H1 (cell line): ENCODE measurements at regions not wholly inside any gene's neighbourhood (a gene's known extent, or its start where the extent isn't known, plus 50 kb on each side); places are given as distances from the start of the nearest gene placed in this dataset.

ENCODE experiments used
- CTCF ChIA-PET: fragments of 300-600 bp; sonication (Branson Sonifier 250); formaldehyde crosslinking; loops from one replicate; lab custom pipeline; 2021; ENCODE audit not compliant: partially characterized antibody; lab: Charles Lee
- POLR2A ChIA-PET: fragments of 300-600 bp; sonication (Branson Sonifier 250); formaldehyde crosslinking; loops from one replicate; lab custom pipeline; 2021; ENCODE audit warnings: inconsistent platforms; ENCODE audit not compliant: partially characterized antibody; lab: Charles Lee
- DNase-seq, 2 experiments: peaks; one replicate each; pipeline versions ENCODE4 v3.0.0 to v3.0.0-alpha.2; 2010 to 2022; ENCODE audit warnings: low spot score in 2 of 2, low read depth in 1 of 2, mixed read lengths in 1 of 2
- FAIRE-seq: peaks from 2 replicates; lab custom pipeline; 2011; peaks lifted over from hg19 to GRCh38; lab: Jason Lieb, UNC
- H2AFZ ChIP-seq: 2 replicates; pipeline ENCODE4 v1.8.1; 2012; ENCODE audit warnings: low read length, inconsistent platforms
- H2AK5ac ChIP-seq: 2 replicates; pipeline ENCODE4 v1.6.1; 2013; ENCODE audit warnings: low read depth, low read length
- H2BK120ac ChIP-seq: replicated peaks from 2 replicates; pipeline ENCODE3; 2013; ENCODE audit warnings: low read depth, low read length, inconsistent platforms
- H2BK12ac ChIP-seq: 2 replicates; pipeline ENCODE4 v1.6.1; 2013; ENCODE audit warnings: low read depth, low read length
- H2BK15ac ChIP-seq: 2 replicates; pipeline ENCODE4 v1.6.1; 2013; ENCODE audit warnings: low read length
- H2BK20ac ChIP-seq: 2 replicates; pipeline ENCODE4 v1.6.1; 2013; ENCODE audit warnings: low read length
- H2BK5ac ChIP-seq: 2 replicates; pipeline ENCODE4 v1.6.1; 2013; ENCODE audit warnings: low read depth, low read length
- H3K14ac ChIP-seq: 2 replicates; pipeline ENCODE4 v1.6.1; 2013; ENCODE audit warnings: inconsistent platforms; ENCODE audit not compliant: insufficient read length
- H3K18ac ChIP-seq: 2 replicates; pipeline ENCODE4 v1.6.1; 2013; ENCODE audit warnings: low read length; ENCODE audit errors: extremely low read depth
- H3K23ac ChIP-seq: 2 replicates; pipeline ENCODE4 v1.6.1; 2013; ENCODE audit warnings: inconsistent platforms; ENCODE audit not compliant: insufficient read length
- H3K23me2 ChIP-seq: 2 replicates; pipeline ENCODE4 v1.6.1; 2013; ENCODE audit warnings: low read depth, low read length
- H3K27ac ChIP-seq: 2 replicates; pipeline ENCODE4 v1.6.1; 2011; ENCODE audit warnings: low read depth, low read length, inconsistent platforms
- H3K27me3 ChIP-seq, 4 experiments: replicated peaks in 1 of 4; 1 replicate in 1 of 4; 2 replicates in 3 of 4; pipeline versions ENCODE4 v1.6.1 to v1.8.1; 2011 to 2013; ENCODE audit warnings: low read length in 3 of 4, mild to moderate bottlenecking in 3 of 4, inconsistent platforms in 2 of 4, mixed read lengths in 2 of 4, moderate library complexity in 1 of 4; ENCODE audit not compliant: control insufficient read depth in 3 of 4, insufficient read depth in 3 of 4; ENCODE audit errors: extremely low read depth in 1 of 4
- H3K36me3 ChIP-seq, 4 experiments: 2 replicates each; pipeline versions ENCODE4 v1.6.1 to v1.8.1; 2011 to 2013; ENCODE audit warnings: mild to moderate bottlenecking in 4 of 4, low read length in 3 of 4, moderate library complexity in 2 of 4, control low read depth in 1 of 4, inconsistent platforms in 1 of 4; ENCODE audit not compliant: insufficient read depth in 4 of 4, control insufficient read depth in 2 of 4
- H3K4ac ChIP-seq: replicated peaks from 2 replicates; pipeline ENCODE3; 2013; ENCODE audit warnings: low read length, low read depth, mixed read lengths, inconsistent platforms; ENCODE audit not compliant: insufficient read length
- H3K4me1 ChIP-seq, 4 experiments: replicated peaks in 1 of 4; 1 replicate in 1 of 4; 2 replicates in 3 of 4; pipeline versions ENCODE4 v1.6.1 to v1.8.1; 2011 to 2013; ENCODE audit warnings: low read length in 3 of 4, inconsistent platforms in 2 of 4, mixed read lengths in 1 of 4; ENCODE audit not compliant: insufficient read depth in 4 of 4, control insufficient read depth in 3 of 4
- H3K4me2 ChIP-seq, 2 experiments: 2 replicates each; pipeline versions ENCODE4 v1.6.1 to v1.8.1; 2011 to 2013; ENCODE audit warnings: low read depth in 2 of 2, low read length in 2 of 2, control low read depth in 1 of 2, inconsistent platforms in 1 of 2, mild to moderate bottlenecking in 1 of 2; ENCODE audit not compliant: insufficient read depth in 1 of 2
- H3K4me3 ChIP-seq, 4 experiments: fragments of 200-600, 300-600 bp in 1 of 4; sonication (generic), shearing (Covaris generic), sonication (Bioruptor Twin) in 1 of 4; 2 replicates each; pipeline versions ENCODE4 v1.5.1 to v1.8.1; 2011 to 2016; ENCODE audit warnings: low read length in 4 of 4, low read depth in 3 of 4, control low read depth in 2 of 4, inconsistent platforms in 2 of 4, mild to moderate bottlenecking in 2 of 4, mixed read lengths in 1 of 4, moderate library complexity in 1 of 4; ENCODE audit not compliant: insufficient read depth in 2 of 4; ENCODE audit errors: extremely low read depth in 1 of 4
- H3K56ac ChIP-seq: replicated peaks from 2 replicates; pipeline ENCODE3; 2013; ENCODE audit warnings: low read depth, mild to moderate bottlenecking, mixed read lengths, low read length, inconsistent platforms; ENCODE audit not compliant: insufficient read length
- H3K79me1 ChIP-seq: 2 replicates; pipeline ENCODE4 v1.6.1; 2013; ENCODE audit warnings: low read depth, low read length, control low read depth
- H3K79me2 ChIP-seq, 2 experiments: 2 replicates each; pipeline versions ENCODE4 v1.6.1 to v1.8.1; 2012 to 2013; ENCODE audit warnings: low read length in 2 of 2, mild to moderate bottlenecking in 2 of 2, inconsistent platforms in 1 of 2; ENCODE audit not compliant: insufficient read depth in 2 of 2, control insufficient read depth in 1 of 2
- H3K9ac ChIP-seq, 4 experiments: replicated peaks in 1 of 4; 1 replicate in 1 of 4; 2 replicates in 3 of 4; pipeline versions ENCODE4 v1.6.1 to v1.8.1; 2011 to 2013; ENCODE audit warnings: low read depth in 3 of 4, low read length in 3 of 4, control low read depth in 2 of 4, mild to moderate bottlenecking in 2 of 4, moderate library complexity in 2 of 4, inconsistent platforms in 1 of 4; ENCODE audit errors: extremely low read depth in 1 of 4
- H3K9me3 ChIP-seq, 2 experiments: 2 replicates each; pipeline versions ENCODE4 v1.6.1 to v1.8.1; 2012 to 2013; ENCODE audit warnings: mild to moderate bottlenecking in 2 of 2, moderate library complexity in 2 of 2, control low read depth in 1 of 2, inconsistent platforms in 1 of 2, low read depth in 1 of 2, low read length in 1 of 2, mixed read lengths in 1 of 2; ENCODE audit not compliant: insufficient read depth in 2 of 2
- H4K20me1 ChIP-seq, 2 experiments: replicated peaks in 1 of 2; 2 replicates each; pipeline versions ENCODE3 to v1.8.1; 2011 to 2013; ENCODE audit warnings: inconsistent platforms in 2 of 2, low read length in 2 of 2, mild to moderate bottlenecking in 1 of 2; ENCODE audit not compliant: insufficient read depth in 2 of 2, control insufficient read depth in 1 of 2
- H4K5ac ChIP-seq: 2 replicates; pipeline ENCODE4 v1.6.1; 2013; ENCODE audit warnings: low read length, low read depth, mixed read lengths, inconsistent platforms; ENCODE audit not compliant: insufficient read length
- H4K8ac ChIP-seq: 2 replicates; pipeline ENCODE4 v1.8.0; 2013; ENCODE audit warnings: mild to moderate bottlenecking, moderate library complexity, low read length, inconsistent platforms; ENCODE audit not compliant: insufficient read depth; ENCODE audit errors: extremely low read depth
- H4K91ac ChIP-seq: replicated peaks from 2 replicates; pipeline ENCODE3; 2013; ENCODE audit warnings: low read length, mixed read lengths, inconsistent platforms; ENCODE audit not compliant: insufficient read length
- CHD1 ChIP-seq: IDR thresholded peaks from 2 replicates; pipeline ENCODE4 v1.6.1; 2012; ENCODE audit warnings: low read depth, low read length, improper control_type of control experiment
- CREB1 ChIP-seq: IDR thresholded peaks from 2 replicates; pipeline ENCODE4 v1.6.1; 2012; ENCODE audit warnings: inconsistent platforms
- EZH2 ChIP-seq: fragments of 200-600 bp; sonication (generic); IDR thresholded peaks from 2 replicates; pipeline ENCODE4 v1.7.1; 2012; ENCODE audit warnings: low read depth, mild to moderate bottlenecking, moderate library complexity, low read length, inconsistent platforms; ENCODE audit not compliant: severe bottlenecking
- KDM1A ChIP-seq: fragments of 200-600, 300-600 bp; sonication (generic); IDR thresholded peaks from 2 replicates; pipeline ENCODE4 v1.7.1; 2016; ENCODE audit warnings: mild to moderate bottlenecking, low read length, borderline replicate concordance
- NRF1 ChIP-seq: IDR thresholded peaks from 2 replicates; pipeline ENCODE4 v1.6.1; 2011; ENCODE audit warnings: mild to moderate bottlenecking, low read depth, low read length, improper control_type of control experiment
- POLR2AphosphoS5 ChIP-seq: IDR thresholded peaks from 2 replicates; pipeline ENCODE4 v1.6.1; 2011; ENCODE audit warnings: low read depth, low read length
- POU5F1 ChIP-seq: IDR thresholded peaks from 2 replicates; pipeline ENCODE4 v1.6.1; 2011; ENCODE audit warnings: low read depth, mild to moderate bottlenecking, low read length, moderate library complexity
- RAD21 ChIP-seq, 2 experiments: IDR thresholded peaks in 1 of 2; conservative IDR thresholded peaks in 1 of 2; 2 replicates each; pipeline ENCODE4 v1.6.1; 2011; ENCODE audit warnings: low read depth in 2 of 2, low read length in 2 of 2, improper control_type of control experiment in 1 of 2, inconsistent platforms in 1 of 2, mild to moderate bottlenecking in 1 of 2, moderate library complexity in 1 of 2
- SRF ChIP-seq: IDR thresholded peaks from 2 replicates; pipeline ENCODE4 v1.6.1; 2011; ENCODE audit warnings: mild to moderate bottlenecking, low read depth, low read length, moderate library complexity
- TCF12 ChIP-seq: IDR thresholded peaks from 2 replicates; pipeline ENCODE4 v1.6.1; 2011; ENCODE audit warnings: low read depth, mild to moderate bottlenecking, low read length
- WGBS, 2 experiments: shearing (Covaris generic) in 1 of 2; methylation state at CpG; one replicate each; pipeline versions ENCODE4 v1.1.6 to v1.1.7; 2013 to 2015; ENCODE audit warnings: low lambda C conversion rate in 2 of 2, mixed read lengths in 2 of 2, inconsistent platforms in 1 of 2, low coverage in 1 of 2, missing lambda C conversion rate in 1 of 2; ENCODE audit not compliant: insufficient replicate concordance in 2 of 2, insufficient coverage in 1 of 2, insufficient read length in 1 of 2; ENCODE audit errors: extremely low coverage in 1 of 2, missing lambda C conversion rate in 1 of 2; 5-methylcytosine and 5-hydroxymethylcytosine counted together
- TF ChIP-seq, protein P1 (sequence below): IDR thresholded peaks from 2 replicates; pipeline ENCODE4 v1.6.1; 2011; ENCODE audit warnings: low read depth, mild to moderate bottlenecking, low read length; ENCODE audit not compliant: insufficient read depth

DNA sequence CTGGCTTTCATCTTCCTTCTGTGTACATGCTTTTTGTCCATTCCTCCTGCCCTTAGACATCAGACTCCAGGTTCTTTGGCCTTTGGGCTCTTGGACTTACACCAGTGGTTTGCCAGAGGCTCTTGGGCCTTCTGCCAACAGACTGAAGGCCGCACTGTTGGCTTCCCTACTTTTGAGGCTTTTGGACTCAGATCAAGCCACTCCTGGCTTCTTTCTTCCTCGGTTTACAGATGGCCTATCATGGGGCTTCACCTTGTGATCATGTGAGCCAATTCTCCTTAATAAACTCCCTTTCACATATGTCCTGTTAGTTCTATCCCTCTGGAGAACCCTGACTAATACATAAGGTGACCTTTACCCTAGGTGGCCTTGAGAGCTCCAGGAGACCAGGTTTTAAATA lies 189.1 kb upstream of the CCNG1 start:
- no peak overlapping the region for H3K27ac ChIP-seq
- H2BK5ac ChIP-seq = no peak overlapping the region
- H2AK5ac ChIP-seq = no peak overlapping the region
- TF ChIP-seq POLR2AphosphoS5 = no peak
- TF ChIP-seq KDM1A = no peak
- TF ChIP-seq EZH2 = no peak
- no peak for TF ChIP-seq RAD21 (IDR thresholded peaks at IDR 0.05 in 1 of 2, conservative IDR thresholded peaks at IDR 0.05 in 1 of 2; ENCODE audit: low read depth in 2 of 2, low read length in 2 of 2)
- no peak for TF ChIP-seq CHD1
- TF ChIP-seq POU5F1 = no peak
- TF ChIP-seq, protein P1, sequence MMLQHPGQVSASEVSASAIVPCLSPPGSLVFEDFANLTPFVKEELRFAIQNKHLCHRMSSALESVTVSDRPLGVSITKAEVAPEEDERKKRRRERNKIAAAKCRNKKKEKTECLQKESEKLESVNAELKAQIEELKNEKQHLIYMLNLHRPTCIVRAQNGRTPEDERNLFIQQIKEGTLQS = no peak
- no peak for TF ChIP-seq CREB1
- no peak for TF ChIP-seq SRF
- no peak for TF ChIP-seq NRF1
- TF ChIP-seq TCF12 = no peak
- H3K4me1 ChIP-seq = peaks cover 0 to 3% (median 0%) of the 10 kb centered on the region in 4 experiments; a peak in 2 of 7 replicates
- H2BK15ac ChIP-seq = no peak overlapping the region
- H4K20me1 ChIP-seq = no peaks in the 10 kb centered on the region
- no peaks in the 10 kb centered on the region for H3K79me2 ChIP-seq
- no peak overlapping the region for H3K56ac ChIP-seq
- H3K23me2 ChIP-seq = no peaks in the 10 kb centered on the region; the same call in 1 of the 2 replicates
- H4K91ac ChIP-seq = no peak overlapping the region
- H2BK12ac ChIP-seq = no peak overlapping the region
- CTCF ChIA-PET = interaction anchor here (1.2 kb wide), 1 partner anchor 145 kb away, joined by 3 read pairs; no protein-coding TSS in a partner anchor
- H3K9me3 ChIP-seq = no peaks in the 10 kb centered on the region
- no peak overlapping the region for H3K4ac ChIP-seq
- H3K23ac ChIP-seq = no peak overlapping the region
- no peak overlapping the region for H3K4me2 ChIP-seq
- no peak overlapping the region for H2BK120ac ChIP-seq
- H2BK20ac ChIP-seq = no peak overlapping the region
- WGBS, 2 experiments = 92% methylated on average over 2 of the region's 2 CpGs; no CpG with 5 or more reads in 1 of the 2 experiments
- H4K5ac ChIP-seq = no peak overlapping the region
- FAIRE-seq (no peak), DNase-seq (no peak)
- H2AFZ ChIP-seq = no peak overlapping the region
- H3K18ac ChIP-seq = no peak overlapping the region
- H3K79me1 ChIP-seq = no peaks in the 10 kb centered on the region
- H3K14ac ChIP-seq = no peak overlapping the region
- H3K4me3 ChIP-seq = no peak overlapping the region
- POLR2A ChIA-PET = no interaction called here
- H3K27me3 ChIP-seq = no peaks in the 10 kb centered on the region
- H3K9ac ChIP-seq = no peak overlapping the region
- no peaks in the 10 kb centered on the region for H3K36me3 ChIP-seq
- H4K8ac ChIP-seq = no peak overlapping the region
